ENCODE measurements at regions not wholly inside any gene's neighbourhood (a gene's known extent, or its start where the extent isn't known, plus 50 kb on each side); places are given as distances from the start of the nearest gene placed in this dataset.

DNA sequence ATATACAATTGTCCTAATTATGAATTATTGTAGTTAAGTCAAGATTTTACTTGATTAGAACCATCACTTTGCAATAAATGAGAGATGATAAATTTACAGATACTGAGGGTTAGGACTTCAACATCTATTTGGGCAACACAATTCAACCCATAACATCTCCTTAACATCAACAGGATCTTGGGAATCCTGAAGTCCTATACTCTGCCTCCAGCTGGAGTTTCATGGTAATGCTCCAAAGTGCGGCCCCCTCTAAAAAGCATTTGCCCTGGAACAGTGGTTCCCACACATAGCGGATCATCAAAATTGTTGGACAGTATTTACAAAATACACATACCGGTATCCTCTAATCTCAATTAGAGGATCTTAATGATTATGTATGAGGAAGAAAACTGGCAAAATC lies 618.6 kb downstream of the CENPC start:
- TF ChIP-seq CTCF (IDR thresholded peaks at IDR 0.05; ENCODE audit: insufficient read depth, low read length, poor library complexity, severe bottlenecking), result no peak
- no peak for TF ChIP-seq EZH2phosphoT487 (conservative IDR thresholded peaks at IDR 0.05; ENCODE audit: low read length)

Data from SU-DHL-6 (cell line).